Muscle layer of duodenum (tissue), 2 donors: ENCODE measurements at regions not wholly inside any gene's neighbourhood (a gene's known extent, or its start where the extent isn't known, plus 50 kb on each side); places are given as distances from the start of the nearest gene placed in this dataset.

ENCODE experiments used
- H3K27ac ChIP-seq: one replicate; pipeline ENCODE4 v1.7.0; 2013; ENCODE audit warnings: mild to moderate bottlenecking, low read length
- H3K27me3 ChIP-seq: one replicate; pipeline ENCODE4 v1.7.0; 2013; ENCODE audit warnings: low read depth, mild to moderate bottlenecking, control low read depth, low read length
- H3K36me3 ChIP-seq, 2 donors: one replicate each; pipeline ENCODE4 v1.7.0; 2013; ENCODE audit warnings: low read length in 2 of 2, control low read depth in 1 of 2, mild to moderate bottlenecking in 1 of 2; ENCODE audit not compliant: insufficient read depth in 2 of 2, control insufficient read depth in 1 of 2
- H3K4me1 ChIP-seq, 2 donors: one replicate each; pipeline ENCODE4 v1.7.0; 2013; ENCODE audit warnings: low read length in 2 of 2, mild to moderate bottlenecking in 2 of 2, control low read depth in 1 of 2, moderate library complexity in 1 of 2; ENCODE audit not compliant: insufficient read depth in 2 of 2, control insufficient read depth in 1 of 2
- H3K4me3 ChIP-seq, 2 donors: one replicate each; pipeline ENCODE4 v1.7.0; 2013; ENCODE audit warnings: low read length in 2 of 2, low read depth in 1 of 2, mild to moderate bottlenecking in 1 of 2
- H3K9me3 ChIP-seq, 2 donors: one replicate each; pipeline ENCODE4 v1.7.0; 2013; ENCODE audit warnings: low read length in 2 of 2, control low read depth in 1 of 2, mild to moderate bottlenecking in 1 of 2; ENCODE audit not compliant: control insufficient read depth in 1 of 2
- donor health status: healthy.

GRCh38 chr15:36484038-36484778 is 95.2 kb upstream of the CDIN1 start:
- Histone ChIP-seq H3K4me3 (no peak overlapping the region), H3K9me3 (no peaks in the 10 kb centered on the region), H3K36me3 (no peaks in the 10 kb centered on the region), H3K4me1 (no peaks in the 10 kb centered on the region), H3K27ac (no peak overlapping the region), H3K27me3 (no peaks in the 10 kb centered on the region)

GRCh38 chr15:36491912-36492311 is 87.5 kb upstream of the CDIN1 start:
- H3K4me3 ChIP-seq = no peak overlapping the region
- no peak overlapping the region for H3K27ac ChIP-seq
- peaks cover 3% of the 10 kb centered on the region for H3K27me3 ChIP-seq
- no peaks in the 10 kb centered on the region for H3K9me3 ChIP-seq
- peaks cover 0 to 5% of the 10 kb centered on the region in 2 donors for H3K4me1 ChIP-seq
- no peaks in the 10 kb centered on the region for H3K36me3 ChIP-seq

GRCh38 chr15:36495456-36495991 is 83.9 kb upstream of the CDIN1 start:
- Histone ChIP-seq H3K9me3 (no peaks in the 10 kb centered on the region), H3K27me3 (no peaks in the 10 kb centered on the region), H3K4me3 (no peak overlapping the region)

GRCh38 chr15:36497901-36498300 is 81.5 kb upstream of the CDIN1 start:
- Histone ChIP-seq H3K9me3 (no peaks in the 10 kb centered on the region), H3K4me1 (peaks cover 4 to 14% of the 10 kb centered on the region in 2 donors), H3K27me3 (no peaks in the 10 kb centered on the region), H3K27ac (peak overlapping the region; percentile 42), H3K4me3 (peak overlapping the region; percentile 7 to 27), H3K36me3 (no peaks in the 10 kb centered on the region)

More at GRCh38 chr15:36495456-36495991, 83.9 kb upstream of the CDIN1 start:
- Histone ChIP-seq H3K27ac (no peak overlapping the region), H3K36me3 (no peaks in the 10 kb centered on the region), H3K4me1 (peaks cover 0 to 5% of the 10 kb centered on the region in 2 donors)

- H3K4me3 ChIP-seq = peak overlapping the region; percentile 7 to 9
- H3K27me3 ChIP-seq = no peaks in the 10 kb centered on the region
- no peaks in the 10 kb centered on the region for H3K9me3 ChIP-seq
- no peaks in the 10 kb centered on the region for H3K36me3 ChIP-seq
- H3K27ac ChIP-seq = peak overlapping the region; percentile 42
- peaks cover 4 to 14% of the 10 kb centered on the region in 2 donors for H3K4me1 ChIP-seq
Observed at GRCh38 chr15:36498401-36498800, 81.0 kb upstream of the CDIN1 start.

GRCh38 chr15:36498916-36499315 is 80.5 kb upstream of the CDIN1 start:
- H3K4me3 ChIP-seq = peak overlapping the region; percentile 7 to 9
- H3K4me1 ChIP-seq = peaks cover 4 to 14% of the 10 kb centered on the region in 2 donors
- peak overlapping the region; percentile 13 for H3K27ac ChIP-seq

GRCh38 chr15:36499412-36500389 is 79.7 kb upstream of the CDIN1 start:
- Histone ChIP-seq H3K4me1 (peaks cover 4 to 14% of the 10 kb centered on the region in 2 donors), H3K36me3 (no peaks in the 10 kb centered on the region), H3K27me3 (no peaks in the 10 kb centered on the region), H3K27ac (peak overlapping the region; percentile 39), H3K4me3 (no peak overlapping the region), H3K9me3 (no peaks in the 10 kb centered on the region)

More at GRCh38 chr15:36498916-36499315, 80.5 kb upstream of the CDIN1 start:
- H3K9me3 ChIP-seq = no peaks in the 10 kb centered on the region
- no peaks in the 10 kb centered on the region for H3K36me3 ChIP-seq
- no peaks in the 10 kb centered on the region for H3K27me3 ChIP-seq

- Histone ChIP-seq H3K4me1 (peaks cover 4 to 10% of the 10 kb centered on the region in 2 donors), H3K4me3 (no peak overlapping the region), H3K27ac (no peak overlapping the region), H3K9me3 (no peaks in the 10 kb centered on the region), H3K36me3 (no peaks in the 10 kb centered on the region), H3K27me3 (no peaks in the 10 kb centered on the region)
Observed at GRCh38 chr15:36501063-36501678, 78.3 kb upstream of the CDIN1 start.

- Histone ChIP-seq H3K27me3 (no peaks in the 10 kb centered on the region), H3K4me1 (peaks cover 4 to 10% of the 10 kb centered on the region in 2 donors), H3K27ac (no peak overlapping the region), H3K36me3 (no peaks in the 10 kb centered on the region), H3K4me3 (peak overlapping the region in 1 of 2 donors; percentile 27), H3K9me3 (no peaks in the 10 kb centered on the region)
Observed at GRCh38 chr15:36502509-36502908, 76.9 kb upstream of the CDIN1 start.

- Histone ChIP-seq H3K27ac (no peak overlapping the region), H3K27me3 (no peaks in the 10 kb centered on the region), H3K9me3 (no peaks in the 10 kb centered on the region), H3K4me3 (no peak overlapping the region), H3K4me1 (peaks cover 4 to 5% of the 10 kb centered on the region in 2 donors), H3K36me3 (no peaks in the 10 kb centered on the region)
Observed at GRCh38 chr15:36506733-36507356, 72.6 kb upstream of the CDIN1 start.
